ENCODE measurements at regions not wholly inside any gene's neighbourhood (a gene's known extent, or its start where the extent isn't known, plus 50 kb on each side); places are given as distances from the start of the nearest gene placed in this dataset.
"Not testable (repeated sequence)": the region's sequence is repeated elsewhere in the genome, so short reads cannot be mapped to it uniquely, and the experiment has no call there.

DNA sequence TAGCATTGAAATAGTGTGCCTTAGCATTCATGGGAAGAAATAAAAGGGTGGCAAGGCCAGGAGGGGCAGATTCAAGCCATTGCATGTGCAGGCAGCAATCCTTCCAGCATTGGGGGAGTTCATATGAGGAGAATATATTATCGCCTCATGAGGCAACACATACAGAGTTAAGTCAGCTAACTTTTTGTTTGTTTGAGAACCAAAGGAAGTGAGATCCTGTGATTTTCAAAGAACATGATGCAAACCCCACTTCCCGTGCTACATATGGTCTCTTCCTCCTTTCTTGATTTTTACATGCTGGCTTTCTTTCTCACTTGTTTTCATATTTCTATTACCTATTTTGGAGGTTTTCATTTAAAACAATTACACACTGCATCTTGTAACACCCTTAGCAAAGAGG, 579.7 kb upstream of the ARID1B start:
- H3K4me3 ChIP-seq (ENCODE audit: low read length) = no peak overlapping the region
- DNase-seq (ENCODE audit: low read depth, low spot score) = peak; percentile 9

GRCh38 chr6:156194981-156195380, 582.2 kb upstream of the ARID1B start:
- no peak for DNase-seq (ENCODE audit: low read depth, low spot score)
- no peak overlapping the region for H3K4me3 ChIP-seq (ENCODE audit: low read length)

DNA sequence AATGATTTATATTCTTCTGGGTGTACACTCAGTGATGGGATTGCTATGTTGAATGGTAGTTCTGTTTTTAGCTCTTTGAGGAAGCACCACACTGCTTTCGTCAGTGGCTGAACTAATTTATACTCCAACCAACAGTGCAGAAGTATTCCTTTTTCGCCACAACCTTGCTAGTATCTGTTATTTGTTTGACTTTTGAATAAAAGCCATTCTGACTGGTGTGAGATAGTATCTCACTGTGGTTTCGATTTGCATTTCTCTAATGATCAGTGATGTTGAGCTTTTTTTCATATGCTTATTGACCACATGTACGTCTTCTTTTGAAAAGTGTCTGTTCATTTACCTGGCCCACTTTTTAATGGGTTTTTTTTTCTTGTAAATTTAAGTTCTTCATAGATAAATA, 583.8 kb upstream of the ARID1B start:
- DNase-seq (ENCODE audit: low read depth, low spot score) = no peak
- no peak overlapping the region for H3K4me3 ChIP-seq (ENCODE audit: low read length)

DNA sequence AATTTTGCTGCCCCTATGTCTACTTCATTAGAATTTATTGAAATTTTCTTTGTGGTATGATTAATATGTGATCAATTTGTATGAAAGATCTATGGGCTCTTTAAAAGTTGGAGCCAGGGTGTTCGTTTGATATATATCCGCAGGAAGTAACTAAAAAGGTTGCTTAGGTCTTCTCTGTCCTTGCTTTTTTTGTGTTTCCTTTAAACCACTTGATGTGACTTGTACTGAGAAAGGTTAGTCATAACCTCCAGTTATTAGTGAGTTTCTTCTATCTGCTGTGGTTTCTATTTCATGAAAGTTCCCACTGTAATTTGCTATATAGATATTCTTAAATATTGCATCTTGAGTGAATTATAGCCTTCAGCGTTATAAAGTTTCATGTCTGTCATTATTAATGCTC, 585.3 kb upstream of the ARID1B start:
- no peak overlapping the region for H3K4me3 ChIP-seq (ENCODE audit: low read length)
- DNase-seq (ENCODE audit: low read depth, low spot score) = no peak

DNA sequence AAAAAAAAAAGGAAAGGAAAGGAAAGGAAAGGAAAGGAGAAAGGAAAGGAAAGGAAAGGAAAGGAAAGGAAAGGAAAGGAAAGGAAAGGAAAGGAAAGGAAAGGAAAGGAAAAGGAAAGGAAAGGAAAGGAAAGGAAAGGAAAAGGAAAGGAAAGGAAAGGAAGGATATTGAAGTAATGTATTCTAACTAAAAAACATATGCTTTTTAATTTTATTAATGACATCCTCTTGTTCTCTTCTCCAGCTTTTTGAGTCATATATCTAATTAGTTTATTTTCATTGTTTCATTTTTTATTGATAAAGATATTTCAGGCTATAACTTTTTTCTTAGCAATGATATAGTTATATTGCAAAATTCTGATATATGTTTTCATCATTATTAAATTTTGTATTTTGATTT, 585.8 kb upstream of the ARID1B start:
- DNase-seq (ENCODE audit: low read depth, low spot score); H3K4me3 ChIP-seq (ENCODE audit: low read length): not testable (repeated sequence)

GRCh38 chr6:156190270-156190669, 586.9 kb upstream of the ARID1B start:
- no peak overlapping the region for H3K4me3 ChIP-seq (ENCODE audit: low read length)
- no peak for DNase-seq (ENCODE audit: low read depth, low spot score)

GRCh38 chr6:156189714-156190113, 587.5 kb upstream of the ARID1B start:
- no peak for DNase-seq (ENCODE audit: low read depth, low spot score)
- H3K4me3 ChIP-seq (ENCODE audit: low read length) = no peak overlapping the region

DNA sequence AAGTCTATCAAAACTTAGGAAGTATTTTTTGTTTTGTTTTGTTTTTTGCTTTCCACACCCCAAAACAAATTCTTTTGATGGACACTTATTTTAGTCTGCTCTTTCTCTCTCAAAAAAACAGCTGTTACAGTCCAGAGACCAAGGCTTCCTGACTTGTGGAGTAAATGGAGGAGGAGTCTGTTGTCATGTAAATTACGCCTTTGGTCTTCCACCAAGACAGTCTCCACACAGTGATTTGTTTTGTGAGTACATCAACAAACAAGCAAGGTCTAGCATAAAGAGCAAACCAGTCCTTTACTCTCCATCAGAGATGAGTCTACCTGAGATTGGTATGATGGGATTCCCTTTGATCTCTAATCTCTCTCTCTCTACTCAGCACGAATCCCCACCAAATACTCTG, 588.0 kb upstream of the ARID1B start:
- H3K4me3 ChIP-seq (ENCODE audit: low read length) = no peak overlapping the region
- DNase-seq (ENCODE audit: low read depth, low spot score) = no peak

DNA sequence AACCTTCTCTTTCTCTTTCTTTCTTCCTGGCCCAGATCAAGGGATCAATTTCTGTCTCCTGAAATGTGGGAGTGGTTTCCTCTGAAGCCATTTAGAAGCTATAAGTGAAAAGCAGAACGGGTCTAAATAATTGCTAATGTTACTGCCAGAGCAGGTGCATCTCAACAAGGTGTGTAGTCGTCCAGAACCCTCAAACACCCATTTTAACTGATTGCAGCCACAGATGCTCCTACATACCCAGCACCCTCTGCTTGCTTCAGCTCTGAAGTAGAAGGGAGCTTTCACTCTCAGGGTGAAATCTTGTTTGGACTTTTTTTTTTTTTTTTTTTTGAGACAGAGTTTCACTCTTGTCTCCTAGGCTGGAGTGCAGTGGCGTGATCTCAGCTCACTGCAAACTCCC, 592.1 kb upstream of the ARID1B start:
- no peak for DNase-seq (ENCODE audit: low read depth, low spot score)
- no peak overlapping the region for H3K4me3 ChIP-seq (ENCODE audit: low read length)

DNA sequence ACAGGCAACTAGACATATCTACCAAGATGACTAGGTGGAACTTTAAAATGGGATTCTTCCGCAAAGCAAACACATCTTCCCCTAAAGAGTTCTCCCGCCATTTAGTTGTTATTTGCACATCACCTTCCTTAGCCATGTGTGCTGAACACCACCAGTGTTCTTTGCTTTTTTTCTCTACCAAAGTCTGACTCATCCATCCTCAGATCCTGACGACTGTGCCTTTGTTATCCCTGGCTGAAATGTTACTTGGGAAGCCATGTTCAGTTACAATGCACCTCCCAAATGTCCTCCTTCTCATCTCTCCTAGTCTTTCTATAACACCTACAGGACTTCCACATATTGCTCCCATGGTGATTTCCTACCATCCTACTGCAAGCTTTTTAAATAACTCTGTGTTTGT, 593.5 kb upstream of the ARID1B start:
- no peak for DNase-seq (ENCODE audit: low read depth, low spot score)
- no peak overlapping the region for H3K4me3 ChIP-seq (ENCODE audit: low read length)

DNA sequence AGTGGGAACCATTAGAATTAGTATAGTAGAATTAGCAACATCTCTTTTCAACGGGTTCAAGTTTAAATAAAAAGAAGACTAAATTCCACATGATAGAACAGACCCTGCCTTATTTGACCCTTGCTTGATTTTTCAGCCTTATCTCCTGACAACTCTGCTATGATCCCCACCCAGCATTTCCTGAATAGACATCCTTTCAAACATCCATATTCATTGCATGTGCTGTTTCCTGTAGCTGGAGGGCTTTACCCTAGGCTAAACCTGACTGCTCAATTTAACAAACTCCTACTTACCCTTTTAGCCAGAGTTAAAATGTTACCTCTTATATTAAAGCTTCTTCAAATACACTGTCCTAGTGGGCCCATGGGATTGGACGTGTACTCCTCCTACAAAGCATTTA, 594.8 kb upstream of the ARID1B start:
- no peak overlapping the region for H3K4me3 ChIP-seq (ENCODE audit: low read length)
- DNase-seq (ENCODE audit: low read depth, low spot score) = no peak

DNA sequence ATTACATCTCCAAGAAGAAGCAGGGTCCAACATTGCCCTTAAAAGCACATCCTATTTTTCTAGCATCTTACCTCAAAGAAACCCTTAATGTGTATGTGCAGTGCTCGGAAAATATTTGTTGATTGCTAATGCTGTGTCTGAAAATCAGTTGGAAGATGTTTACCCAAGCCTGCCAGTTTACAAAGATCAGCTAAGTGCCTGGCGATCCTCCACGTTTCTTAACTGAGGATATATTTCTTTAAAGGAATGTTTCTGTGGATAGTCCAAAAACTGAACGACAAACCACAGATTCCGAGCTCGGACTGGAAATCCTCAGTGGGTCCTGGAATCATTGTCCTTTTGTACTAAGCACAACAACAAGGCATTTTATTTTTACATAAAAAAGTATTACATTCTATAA, 595.7 kb upstream of the ARID1B start:
- H3K4me3 ChIP-seq (ENCODE audit: low read length) = no peak overlapping the region
- DNase-seq (ENCODE audit: low read depth, low spot score) = no peak

GRCh38 chr6:156175971-156176421, 601.2 kb upstream of the ARID1B start:
- no peak for DNase-seq (ENCODE audit: low read depth, low spot score)
- no peak overlapping the region for H3K4me3 ChIP-seq (ENCODE audit: low read length)

GRCh38 chr6:156175433-156175832, 601.7 kb upstream of the ARID1B start:
- no peak overlapping the region for H3K4me3 ChIP-seq (ENCODE audit: low read length)
- no peak for DNase-seq (ENCODE audit: low read depth, low spot score)

DNA sequence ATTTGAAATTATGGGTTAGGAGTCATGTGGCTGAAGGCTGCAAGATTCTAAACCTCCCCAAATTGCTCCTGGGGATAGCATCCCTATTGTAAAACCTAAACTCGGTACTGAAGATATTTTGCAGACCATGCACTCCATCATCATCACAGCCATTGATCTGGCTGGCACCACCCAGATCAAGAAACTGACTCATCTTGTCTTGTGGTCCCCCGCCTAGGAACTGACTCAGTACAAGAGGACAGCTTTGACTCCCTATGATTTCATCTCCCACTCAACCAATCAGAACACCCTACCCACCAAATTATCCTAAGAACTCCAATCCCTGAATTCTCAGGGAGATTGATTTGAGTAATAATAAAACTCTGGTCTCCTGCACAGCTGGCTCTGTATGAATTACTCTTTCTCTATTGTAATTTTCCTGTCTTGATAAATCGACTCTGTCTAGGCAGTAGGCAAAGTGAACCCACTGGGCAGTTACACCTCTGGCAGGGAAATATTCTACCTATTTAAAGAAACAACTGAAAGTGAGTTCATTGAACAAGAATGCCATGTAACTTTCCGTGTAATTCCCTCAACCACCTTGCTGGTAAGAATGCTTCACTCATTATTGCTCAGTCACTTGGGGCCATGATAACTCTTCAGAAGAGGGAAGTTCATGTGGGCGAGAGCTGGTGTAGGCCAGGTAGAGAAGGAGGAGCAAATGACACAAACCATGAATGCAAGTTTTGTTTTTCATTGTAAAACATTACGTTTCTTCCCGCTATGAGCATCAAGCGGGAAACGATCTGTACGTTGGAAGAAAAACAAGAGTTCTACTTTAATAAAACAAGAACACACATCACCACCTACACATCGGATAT, 602.9 kb upstream of the ARID1B start:
- DNase-seq (ENCODE audit: low read depth, low spot score) = no peak
- no peak overlapping the region for H3K4me3 ChIP-seq (ENCODE audit: low read length)

- H3K4me3 ChIP-seq (ENCODE audit: low read length) = no peak overlapping the region
- DNase-seq (ENCODE audit: low read depth, low spot score) = no peak
Measured at GRCh38 chr6:156169371-156169770, 607.8 kb upstream of the ARID1B start.

DNA sequence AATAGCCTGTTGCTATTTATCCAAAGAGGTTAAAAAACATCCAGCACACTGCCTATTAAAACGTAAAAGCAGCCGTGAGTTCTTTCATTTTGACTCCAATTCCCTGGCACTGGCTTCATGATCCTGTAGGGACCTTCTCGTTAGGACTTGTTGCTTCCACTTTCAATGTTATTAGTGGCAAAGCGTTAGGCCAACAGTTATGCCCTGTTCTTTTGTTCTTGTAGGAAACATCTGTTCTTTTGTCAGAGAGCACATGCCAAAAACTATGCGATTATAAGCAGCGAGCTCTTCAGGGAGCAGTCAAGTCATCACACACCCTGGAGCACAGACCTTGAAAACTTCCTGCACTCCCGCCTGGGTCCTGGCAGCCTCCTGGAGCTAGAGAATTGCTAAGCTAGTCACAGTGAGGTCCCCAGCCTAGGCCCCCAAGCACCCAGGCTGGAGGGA, 609.5 kb upstream of the ARID1B start:
- DNase-seq (ENCODE audit: low read depth, low spot score) = no peak
- no peak overlapping the region for H3K4me3 ChIP-seq (ENCODE audit: low read length)

- H3K4me3 ChIP-seq (ENCODE audit: low read length) = no peak overlapping the region
Measured at GRCh38 chr6:156167016-156167624, 610.1 kb upstream of the ARID1B start.

DNA sequence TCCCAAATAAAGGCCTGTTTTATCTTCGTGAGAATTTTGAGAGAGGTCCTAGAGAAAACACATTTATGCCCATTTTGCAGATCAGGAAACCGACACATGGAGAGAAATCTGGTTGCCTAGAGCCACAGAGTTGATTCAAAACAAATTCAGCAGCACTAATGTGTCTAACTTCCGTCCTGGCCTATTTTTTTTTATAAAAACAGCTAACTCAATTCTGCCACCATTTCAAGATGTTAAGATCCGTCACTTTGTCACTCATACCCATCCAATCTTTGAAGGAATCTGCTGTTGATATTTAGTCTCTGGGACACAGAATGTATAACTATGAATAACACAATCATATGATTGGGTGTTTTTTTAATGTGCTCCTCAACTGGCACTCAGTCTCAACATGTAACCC, 611.1 kb upstream of the ARID1B start:
- no peak overlapping the region for H3K4me3 ChIP-seq (ENCODE audit: low read length)
- DNase-seq (ENCODE audit: low read depth, low spot score) = no peak

More at GRCh38 chr6:156167016-156167624, 610.1 kb upstream of the ARID1B start:
- DNase-seq (ENCODE audit: low read depth, low spot score) = no peak

- no peak overlapping the region for H3K4me3 ChIP-seq (ENCODE audit: low read length)
- no peak for DNase-seq (ENCODE audit: low read depth, low spot score)
Measured at GRCh38 chr6:156164701-156165452, 612.3 kb upstream of the ARID1B start.

Data from Jurkat, Clone E6-1 (cell line).